Ishikawa (cell line): ENCODE measurements at regions not wholly inside any gene's neighbourhood (a gene's known extent, or its start where the extent isn't known, plus 50 kb on each side); places are given as distances from the start of the nearest gene placed in this dataset.

Experiments
- CEBPB ChIP-seq: IDR thresholded peaks from 2 replicates; pipeline ENCODE4 v1.6.1; 2012
- CREB1 ChIP-seq: IDR thresholded peaks from 2 replicates; pipeline ENCODE4 v1.6.1; 2012; ENCODE audit warnings: low read depth
- EGR1 ChIP-seq: IDR thresholded peaks from 2 replicates; pipeline ENCODE4 v1.6.1; 2012
- EP300 ChIP-seq: IDR thresholded peaks from 2 replicates; pipeline ENCODE4 v1.6.1; 2012; ENCODE audit warnings: borderline replicate concordance
- FOXM1 ChIP-seq: IDR thresholded peaks from 2 replicates; pipeline ENCODE4 v1.6.1; 2012; ENCODE audit warnings: low read depth, borderline replicate concordance
- MAX ChIP-seq: IDR thresholded peaks from 2 replicates; pipeline ENCODE4 v1.6.1; 2012
- NFIC ChIP-seq: IDR thresholded peaks from 2 replicates; pipeline ENCODE4 v1.6.1; 2012
- RAD21 ChIP-seq: IDR thresholded peaks from 2 replicates; pipeline ENCODE4 v1.6.1; 2012; ENCODE audit warnings: low read depth
- REST ChIP-seq: IDR thresholded peaks from 2 replicates; pipeline ENCODE4 v1.6.1; 2012; ENCODE audit warnings: low read depth, mild to moderate bottlenecking
- TAF1 ChIP-seq: IDR thresholded peaks from 2 replicates; pipeline ENCODE4 v1.6.1; 2012; ENCODE audit warnings: low read depth, mild to moderate bottlenecking
- TCF12 ChIP-seq: IDR thresholded peaks from 2 replicates; pipeline ENCODE4 v1.6.1; 2012; ENCODE audit warnings: low read depth
- TEAD4 ChIP-seq: IDR thresholded peaks from 2 replicates; pipeline ENCODE4 v1.6.1; 2012
- USF1 ChIP-seq: IDR thresholded peaks from 2 replicates; pipeline ENCODE4 v1.6.1; 2012
- YY1 ChIP-seq: IDR thresholded peaks from 2 replicates; pipeline ENCODE4 v1.6.1; 2012; ENCODE audit warnings: low read depth
- ZBTB7A ChIP-seq: IDR thresholded peaks from 2 replicates; pipeline ENCODE4 v1.6.1; 2012; ENCODE audit warnings: low read depth

GRCh38 chr4:62398318-62398717 lies 1198.2 kb downstream of the ADGRL3 start:
- TF ChIP-seq YY1 (no peak), REST (no peak), TAF1 (no peak), TCF12 (no peak), RAD21 (no peak), EP300 (no peak), USF1 (no peak), TEAD4 (no peak), NFIC (no peak), FOXM1 (no peak), CEBPB (no peak)

- TF ChIP-seq MAX, result no peak
- no peak for TF ChIP-seq CREB1
- no peak for TF ChIP-seq EP300
- no peak for TF ChIP-seq FOXM1
- TF ChIP-seq USF1, result no peak
- TF ChIP-seq TEAD4, result no peak
- no peak for TF ChIP-seq CEBPB
- no peak for TF ChIP-seq TAF1
- no peak for TF ChIP-seq NFIC
- no peak for TF ChIP-seq TCF12
- no peak for TF ChIP-seq YY1
- TF ChIP-seq REST, result no peak
- no peak for TF ChIP-seq ZBTB7A
- TF ChIP-seq EGR1, result no peak
Observed at GRCh38 chr4:62394766-62395165, 1194.6 kb downstream of the ADGRL3 start.

GRCh38 chr4:62387808-62388207 lies 1187.7 kb downstream of the ADGRL3 start:
- no peak for TF ChIP-seq MAX
- no peak for TF ChIP-seq TAF1
- TF ChIP-seq USF1, result no peak
- TF ChIP-seq YY1, result no peak
- TF ChIP-seq CREB1, result no peak
- no peak for TF ChIP-seq CEBPB
- TF ChIP-seq EP300, result no peak
- TF ChIP-seq TEAD4, result no peak

GRCh38 chr4:62377700-62378099 lies 1177.6 kb downstream of the ADGRL3 start:
- TF ChIP-seq NFIC (no peak), REST (no peak), TEAD4 (no peak), EP300 (no peak), ZBTB7A (no peak), CREB1 (no peak), FOXM1 (no peak), EGR1 (no peak), MAX (no peak), YY1 (no peak), RAD21 (no peak), CEBPB (no peak), USF1 (no peak), TCF12 (no peak), TAF1 (no peak)
